Thoracic aorta (tissue), 2 donors: ENCODE measurements at regions not wholly inside any gene's neighbourhood (a gene's known extent, or its start where the extent isn't known, plus 50 kb on each side); places are given as distances from the start of the nearest gene placed in this dataset.

Experiments used
- ATAC-seq: fragments of 150-250 bp; one replicate; pipeline ENCODE4 v1.8.0; 2017; ENCODE audit warnings: low read depth; ENCODE audit not compliant: insufficient number of reproducible peaks, low FRiP score
- DNase-seq: peaks from one replicate; pipeline ENCODE4 v3.0.0-alpha.2; 2020; ENCODE audit warnings: low spot score
- H3K27ac ChIP-seq, 2 donors: fragments of 200-600 bp; sonication (generic); 1 replicate in 1 of 2; 2 replicates in 1 of 2; pipeline ENCODE4 v1.5.1; 2016; ENCODE audit warnings: mild to moderate bottlenecking in 2 of 2, moderate library complexity in 2 of 2
- H3K27me3 ChIP-seq: fragments of 200-600 bp; sonication (generic); replicated peaks from 2 replicates; pipeline ENCODE4 v1.6.0; 2016; ENCODE audit warnings: mild to moderate bottlenecking; ENCODE audit not compliant: insufficient read depth
- H3K36me3 ChIP-seq: fragments of 200-600 bp; sonication (generic); one replicate; pipeline ENCODE4 v1.5.1; 2016
- H3K4me1 ChIP-seq, 2 donors: fragments of 200-600 bp; sonication (generic); 1 replicate in 1 of 2; 2 replicates in 1 of 2; pipeline versions ENCODE4 v1.5.1 to v1.6.0; 2016; ENCODE audit warnings: low read depth in 2 of 2, mild to moderate bottlenecking in 1 of 2; ENCODE audit not compliant: control insufficient read depth in 1 of 2
- H3K4me3 ChIP-seq: fragments of 200-600 bp; sonication (generic); 2 replicates; pipeline ENCODE4 v1.5.1; 2016; ENCODE audit warnings: mild to moderate bottlenecking
- H3K9me3 ChIP-seq: fragments of 200-600 bp; sonication (generic); 2 replicates; pipeline ENCODE4 v1.5.1; 2016
- CTCF ChIP-seq: fragments of 200-600 bp; sonication (generic); IDR thresholded peaks from one replicate; pipeline ENCODE4 v1.5.1; 2019; ENCODE audit warnings: antibody characterized with exemption

GRCh38 chr1:37274938-37275631 lies 199.3 kb upstream of the ZC3H12A start:
- H3K27me3 ChIP-seq = no peaks in the 10 kb centered on the region
- DNase-seq = no peak

GRCh38 chr1:37277366-37277765 lies 197.0 kb upstream of the ZC3H12A start:
- Histone ChIP-seq H3K36me3 (no peaks in the 10 kb centered on the region), H3K4me1 (no peaks in the 10 kb centered on the region), H3K9me3 (no peaks in the 10 kb centered on the region), H3K4me3 (no peak overlapping the region), H3K27ac (no peak overlapping the region), H3K27me3 (no peaks in the 10 kb centered on the region)
- DNase-seq = no peak
- ATAC-seq = no peak
- no peak for TF ChIP-seq CTCF

More at GRCh38 chr1:37274938-37275631, 199.3 kb upstream of the ZC3H12A start:
- Histone ChIP-seq H3K36me3 (no peaks in the 10 kb centered on the region), H3K9me3 (no peaks in the 10 kb centered on the region), H3K4me1 (no peaks in the 10 kb centered on the region), H3K4me3 (no peak overlapping the region), H3K27ac (no peak overlapping the region)
- TF ChIP-seq CTCF = no peak
- no peak for ATAC-seq

- TF ChIP-seq CTCF = no peak
- no peaks in the 10 kb centered on the region for H3K9me3 ChIP-seq
- no peak for ATAC-seq
- no peaks in the 10 kb centered on the region for H3K36me3 ChIP-seq
- no peaks in the 10 kb centered on the region for H3K27me3 ChIP-seq
- H3K4me1 ChIP-seq = no peaks in the 10 kb centered on the region
- H3K4me3 ChIP-seq = no peak overlapping the region
- no peak for DNase-seq
- H3K27ac ChIP-seq = no peak overlapping the region
Observed at GRCh38 chr1:37281354-37281753, 193.0 kb upstream of the ZC3H12A start.

GRCh38 chr1:37282764-37283163 lies 191.6 kb upstream of the ZC3H12A start:
- ATAC-seq = no peak
- TF ChIP-seq CTCF = no peak
- H3K4me1 ChIP-seq = no peaks in the 10 kb centered on the region
- no peak overlapping the region for H3K4me3 ChIP-seq
- no peaks in the 10 kb centered on the region for H3K27me3 ChIP-seq
- no peak for DNase-seq
- H3K36me3 ChIP-seq = no peaks in the 10 kb centered on the region
- no peaks in the 10 kb centered on the region for H3K9me3 ChIP-seq
- H3K27ac ChIP-seq = no peak overlapping the region

GRCh38 chr1:37284053-37284452 lies 190.3 kb upstream of the ZC3H12A start:
- ATAC-seq = no peak
- no peak for DNase-seq
- no peak overlapping the region for H3K27ac ChIP-seq

More at GRCh38 chr1:37284053-37284452, 190.3 kb upstream of the ZC3H12A start:
- Histone ChIP-seq H3K36me3 (no peaks in the 10 kb centered on the region), H3K4me3 (no peak overlapping the region), H3K4me1 (no peaks in the 10 kb centered on the region), H3K9me3 (no peaks in the 10 kb centered on the region), H3K27me3 (no peaks in the 10 kb centered on the region)
- no peak for TF ChIP-seq CTCF
